ENCODE measurements at regions not wholly inside any gene's neighbourhood (a gene's known extent, or its start where the extent isn't known, plus 50 kb on each side); places are given as distances from the start of the nearest gene placed in this dataset.
"Not testable (repeated sequence)": the region's sequence is repeated elsewhere in the genome, so short reads cannot be mapped to it uniquely, and the experiment has no call there.

DNA sequence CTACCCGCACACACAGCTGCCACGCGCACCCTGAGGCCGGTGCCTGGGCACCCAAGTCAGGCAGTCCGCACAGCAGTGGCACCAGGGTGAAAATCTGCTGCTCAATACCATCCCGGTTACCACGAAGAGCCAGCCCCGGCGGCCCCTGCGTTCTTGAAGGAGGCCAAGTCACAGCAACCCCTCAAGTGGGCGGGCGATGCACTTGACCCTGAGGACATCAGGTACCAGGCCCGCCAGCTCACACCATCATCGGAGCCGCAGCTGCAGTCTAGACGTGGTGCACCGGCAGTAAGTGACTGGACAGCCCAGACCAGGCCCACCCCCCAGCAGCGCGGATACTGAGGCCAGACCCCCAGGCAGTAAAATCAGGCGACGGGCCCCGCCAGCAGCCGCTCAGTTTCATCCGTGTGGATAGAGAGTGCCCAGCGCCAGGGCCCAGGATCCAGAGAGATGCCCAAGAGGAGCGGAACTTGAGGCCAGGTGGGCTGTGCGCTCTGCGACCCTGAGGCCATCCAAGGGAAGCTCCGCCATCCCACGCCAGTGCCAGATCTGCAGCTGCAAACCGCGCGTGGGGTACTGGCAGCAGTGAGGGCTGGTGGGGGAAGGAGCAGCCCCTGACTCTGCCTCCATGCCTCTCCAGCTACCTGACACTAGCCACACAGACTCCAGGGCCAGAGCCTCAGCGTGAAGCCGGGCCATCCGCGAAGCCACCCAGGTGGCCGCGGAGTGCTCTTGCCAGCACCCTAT lies 1214.2 kb downstream of the FOXD4L5 start:
- TF ChIP-seq, protein P1, sequence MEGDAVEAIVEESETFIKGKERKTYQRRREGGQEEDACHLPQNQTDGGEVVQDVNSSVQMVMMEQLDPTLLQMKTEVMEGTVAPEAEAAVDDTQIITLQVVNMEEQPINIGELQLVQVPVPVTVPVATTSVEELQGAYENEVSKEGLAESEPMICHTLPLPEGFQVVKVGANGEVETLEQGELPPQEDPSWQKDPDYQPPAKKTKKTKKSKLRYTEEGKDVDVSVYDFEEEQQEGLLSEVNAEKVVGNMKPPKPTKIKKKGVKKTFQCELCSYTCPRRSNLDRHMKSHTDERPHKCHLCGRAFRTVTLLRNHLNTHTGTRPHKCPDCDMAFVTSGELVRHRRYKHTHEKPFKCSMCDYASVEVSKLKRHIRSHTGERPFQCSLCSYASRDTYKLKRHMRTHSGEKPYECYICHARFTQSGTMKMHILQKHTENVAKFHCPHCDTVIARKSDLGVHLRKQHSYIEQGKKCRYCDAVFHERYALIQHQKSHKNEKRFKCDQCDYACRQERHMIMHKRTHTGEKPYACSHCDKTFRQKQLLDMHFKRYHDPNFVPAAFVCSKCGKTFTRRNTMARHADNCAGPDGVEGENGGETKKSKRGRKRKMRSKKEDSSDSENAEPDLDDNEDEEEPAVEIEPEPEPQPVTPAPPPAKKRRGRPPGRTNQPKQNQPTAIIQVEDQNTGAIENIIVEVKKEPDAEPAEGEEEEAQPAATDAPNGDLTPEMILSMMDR (IDR thresholded peaks at IDR 0.05) = not testable (repeated sequence)
- TF ChIP-seq POLR2AphosphoS5 (IDR thresholded peaks at IDR 0.05); POLR2A (IDR thresholded peaks at IDR 0.05; ENCODE audit: low read depth); EP300 (IDR thresholded peaks at IDR 0.05): not testable (repeated sequence)
